Effector CD8-positive, alpha-beta T cell (primary cell): ENCODE measurements at regions not wholly inside any gene's neighbourhood (a gene's known extent, or its start where the extent isn't known, plus 50 kb on each side); places are given as distances from the start of the nearest gene placed in this dataset.

Source experiments
- DNase-seq: peaks from one replicate; lab custom pipeline; 2025; lab: John Stamatoyannopoulos, UW

DNA sequence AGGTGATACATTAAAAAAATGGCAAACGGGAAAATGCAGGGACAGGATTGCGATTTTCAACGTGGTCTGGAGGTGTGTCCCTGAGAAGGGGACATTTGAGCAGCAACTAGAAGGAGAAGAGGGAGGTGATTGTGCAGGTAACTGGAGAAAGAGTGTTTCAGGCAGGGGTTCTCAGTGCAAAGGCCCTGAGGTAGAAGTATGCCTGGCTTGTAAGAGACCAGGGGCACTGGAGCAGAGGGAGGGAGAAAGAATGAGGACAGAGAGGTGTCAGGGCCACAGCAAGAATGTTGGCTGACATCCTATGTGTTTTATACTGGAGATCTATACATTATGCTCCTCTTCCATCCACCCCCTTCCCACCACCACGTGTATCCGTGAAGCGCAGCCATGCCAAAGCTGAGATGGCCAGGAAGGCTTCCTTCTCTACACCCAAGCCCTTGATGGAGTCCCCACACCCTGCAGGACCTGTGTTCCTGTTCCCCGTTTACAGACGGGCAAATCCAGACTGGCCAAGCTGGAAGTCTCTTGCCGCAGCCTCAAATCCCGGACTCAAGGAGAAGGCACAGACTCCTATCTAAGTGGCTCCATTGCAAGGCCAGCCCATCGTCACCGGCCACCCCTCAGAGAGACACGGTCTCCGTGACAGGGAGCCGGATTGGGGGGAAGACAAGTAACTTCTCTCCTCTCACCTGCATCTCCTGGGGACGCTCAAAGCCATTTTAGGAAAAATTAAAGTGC is 416.1 kb downstream of the MN1 start:
- DNase-seq, result no peak

DNA sequence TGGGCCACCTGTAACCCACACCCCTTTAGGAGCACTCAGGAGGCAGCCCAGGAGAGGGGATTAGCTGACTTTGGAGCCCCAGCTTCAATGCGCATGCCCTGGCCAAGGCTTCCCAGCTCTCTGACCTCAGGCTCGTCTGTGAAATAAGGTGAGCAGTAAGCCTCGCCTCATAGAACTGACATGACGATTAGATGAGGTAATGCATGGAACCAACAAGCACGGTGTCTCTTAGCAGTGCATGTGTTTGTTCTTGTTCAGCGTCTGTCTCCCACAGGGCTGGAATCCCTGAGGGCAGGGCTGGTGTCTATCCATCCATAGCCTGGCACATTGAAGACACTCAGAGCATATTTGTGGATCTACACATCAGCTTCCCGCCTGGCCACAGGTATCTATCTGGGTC is 415.4 kb downstream of the MN1 start:
- DNase-seq, result no peak

DNA sequence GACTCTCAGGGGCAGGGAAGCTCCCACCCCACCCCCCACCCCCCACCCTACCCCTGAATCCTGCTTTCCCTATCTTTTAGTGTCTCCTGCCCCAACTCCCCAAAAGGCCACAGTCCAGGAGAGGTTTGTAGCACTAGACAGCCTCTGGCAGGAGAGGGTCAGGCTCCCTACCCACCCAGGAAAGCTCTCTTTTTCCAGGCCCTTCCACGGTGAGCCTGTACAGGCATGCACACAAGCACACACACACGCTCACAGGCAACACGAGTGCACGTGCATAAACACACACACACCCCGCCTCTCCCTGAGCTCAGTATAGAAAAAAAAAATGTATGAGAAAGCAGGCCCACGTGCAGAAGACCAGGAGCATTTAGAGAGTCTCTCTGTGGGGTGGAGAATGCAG is 414.0 kb downstream of the MN1 start:
- DNase-seq, result no peak

DNA sequence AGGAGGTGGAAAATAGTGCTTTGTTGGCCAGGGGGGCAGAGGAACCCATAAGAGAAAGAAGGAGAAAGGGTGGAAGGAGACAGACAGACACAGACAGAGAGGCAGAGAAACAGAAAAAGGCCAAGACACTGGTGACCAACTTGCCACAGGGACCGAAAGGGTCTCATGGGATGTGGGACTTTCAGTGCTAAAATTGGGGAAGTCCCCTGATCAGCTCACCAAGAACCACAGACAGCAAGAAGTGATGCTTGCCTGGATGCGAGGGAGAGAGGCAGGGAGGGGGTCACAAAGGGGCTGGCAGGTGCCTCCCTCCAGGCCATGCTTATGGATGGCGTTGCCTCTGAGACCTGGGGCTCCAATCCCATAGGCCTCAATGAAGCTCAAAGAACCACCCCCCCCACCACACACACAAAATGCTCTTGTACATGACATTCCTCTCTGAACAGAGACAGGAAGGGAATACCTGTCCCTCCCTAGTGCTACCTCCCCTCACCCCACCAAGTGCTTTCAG is 413.4 kb downstream of the MN1 start:
- no peak for DNase-seq

DNA sequence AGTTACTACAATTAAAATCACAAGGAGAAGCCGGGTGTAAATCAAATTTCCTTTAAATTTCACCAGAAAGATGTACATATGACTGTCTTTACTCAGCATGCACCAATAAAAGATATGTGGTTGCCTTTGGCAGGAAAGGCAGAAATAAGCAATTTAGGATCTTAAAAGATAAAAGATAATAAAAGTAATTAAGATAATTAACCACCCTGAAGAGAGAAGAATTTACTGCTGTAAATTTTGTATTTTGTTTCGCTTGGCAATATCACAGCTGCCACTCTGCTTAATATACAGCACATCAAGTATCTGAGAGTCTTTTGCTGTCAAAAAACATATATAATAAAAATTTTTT is 411.9 kb downstream of the MN1 start:
- no peak for DNase-seq

DNA sequence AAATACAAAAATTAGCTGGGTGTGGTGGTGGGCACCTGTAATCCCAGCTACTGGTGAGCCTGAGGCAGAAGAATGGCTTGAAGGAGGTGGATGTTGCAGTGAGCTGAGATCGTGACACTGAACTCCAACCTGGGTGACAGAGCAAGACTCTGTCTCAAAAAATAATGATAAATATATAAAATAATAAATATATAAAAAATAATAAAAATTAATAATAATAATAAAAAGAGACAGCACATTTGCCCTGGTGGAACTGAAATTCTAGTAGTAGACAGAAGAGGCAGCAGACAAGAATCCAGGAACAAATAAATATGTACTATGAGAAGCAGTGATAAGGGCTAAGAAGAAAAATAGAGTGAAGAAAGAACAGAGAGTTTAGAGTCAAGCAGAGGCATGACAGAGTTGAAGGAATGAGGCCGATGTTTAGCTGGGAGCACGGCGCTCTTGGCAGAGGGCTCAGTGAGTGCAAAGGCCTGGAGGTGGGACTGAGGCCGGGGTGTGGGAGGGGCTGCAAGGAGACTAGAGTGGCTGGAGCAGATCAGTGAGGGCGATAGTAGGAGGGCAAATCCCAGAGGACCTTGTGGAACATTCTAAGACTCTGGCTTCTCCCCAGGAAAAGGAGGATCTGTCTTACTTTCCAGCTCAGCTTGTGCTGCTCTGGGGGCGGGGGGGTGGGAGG is 410.3 kb downstream of the MN1 start:
- no peak for DNase-seq

DNA sequence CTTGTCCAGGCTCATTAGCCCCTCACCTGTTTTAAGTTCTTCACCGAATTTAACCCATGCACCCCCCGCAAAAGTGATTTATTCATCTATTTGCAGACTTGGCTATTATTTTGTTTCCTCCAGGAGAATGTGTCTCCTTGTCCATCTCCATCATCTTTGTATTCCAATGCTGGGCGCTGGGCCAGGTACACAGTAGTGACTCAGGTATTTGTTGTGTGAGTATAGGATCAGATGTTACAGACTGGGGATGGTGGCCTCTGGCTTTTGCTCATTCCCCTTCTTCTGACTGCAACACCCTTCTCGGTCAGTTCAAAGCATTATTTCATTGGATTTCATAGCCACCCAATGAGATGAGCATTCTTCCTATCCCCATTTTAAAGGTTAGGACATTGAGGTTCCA is 408.2 kb downstream of the MN1 start:
- DNase-seq, result no peak

DNA sequence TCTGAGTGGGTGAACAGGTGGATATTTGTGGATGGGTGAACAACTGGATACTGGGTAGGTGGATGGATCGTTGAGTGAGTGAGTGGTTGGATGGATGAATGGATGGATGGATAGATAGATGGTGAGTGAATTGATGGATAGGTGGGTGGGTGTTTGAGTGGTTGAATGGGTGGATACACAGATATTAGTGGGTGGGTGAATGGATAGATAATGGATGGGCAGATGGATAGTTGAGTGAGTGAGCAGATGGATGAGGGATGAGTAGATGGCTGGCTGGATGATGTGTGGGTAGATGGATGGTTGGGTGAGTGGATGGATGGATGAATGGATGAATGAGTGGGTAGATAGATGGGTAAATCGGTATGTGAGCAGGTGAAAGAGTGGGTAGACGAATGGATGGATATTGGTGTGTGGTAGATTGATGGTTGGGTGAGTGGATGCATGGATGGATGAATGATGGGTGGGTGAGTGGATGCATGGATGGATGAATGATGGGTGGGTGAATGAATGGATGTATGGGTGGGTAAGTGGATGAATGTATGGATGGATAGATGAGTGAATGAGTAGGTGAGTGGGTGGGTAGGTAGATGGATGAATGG is 406.7 kb downstream of the MN1 start:
- no peak for DNase-seq

DNA sequence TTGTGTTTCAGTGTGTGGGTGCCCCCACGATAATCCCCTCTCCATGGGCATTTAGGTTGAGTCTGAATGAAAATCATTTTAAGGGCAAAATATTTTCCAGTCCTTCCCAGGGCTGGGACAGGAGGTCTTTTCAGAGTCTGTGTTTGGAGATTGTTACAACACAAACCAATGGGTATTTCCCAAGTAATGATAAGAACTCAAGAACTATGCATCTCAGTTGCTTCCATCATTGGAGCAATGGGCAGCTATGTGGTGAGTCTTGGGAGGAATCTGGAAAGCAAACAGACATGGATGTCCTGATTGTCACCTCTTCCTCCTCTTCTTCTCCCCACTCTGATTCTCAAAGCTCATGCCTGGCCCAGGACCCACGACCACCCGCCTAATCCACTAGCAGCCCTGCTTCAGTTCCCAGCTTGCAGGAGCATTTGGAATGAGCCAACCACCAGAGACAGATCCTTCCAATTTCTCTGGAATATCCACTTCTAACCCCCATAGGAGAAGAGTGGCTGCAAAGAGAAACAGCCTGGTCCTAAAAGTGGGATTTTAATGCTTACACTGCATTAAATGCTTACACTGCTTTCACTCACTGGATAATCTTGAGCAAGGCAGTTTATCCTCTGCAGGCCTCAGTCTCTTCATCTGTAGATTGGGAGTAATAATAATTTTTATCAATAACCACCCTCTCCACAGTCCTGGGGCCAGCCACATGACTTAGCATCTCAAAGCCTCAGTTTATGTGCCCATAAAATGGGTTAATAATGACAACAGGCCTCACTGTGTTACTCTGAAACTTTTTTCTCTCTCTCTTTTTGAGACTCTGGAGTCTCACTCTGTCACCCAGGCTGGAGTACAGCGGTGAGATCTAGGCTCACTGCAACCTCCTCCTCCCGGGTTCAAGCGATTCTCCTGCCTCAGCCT is 404.3 kb downstream of the MN1 start:
- DNase-seq, result no peak

DNA sequence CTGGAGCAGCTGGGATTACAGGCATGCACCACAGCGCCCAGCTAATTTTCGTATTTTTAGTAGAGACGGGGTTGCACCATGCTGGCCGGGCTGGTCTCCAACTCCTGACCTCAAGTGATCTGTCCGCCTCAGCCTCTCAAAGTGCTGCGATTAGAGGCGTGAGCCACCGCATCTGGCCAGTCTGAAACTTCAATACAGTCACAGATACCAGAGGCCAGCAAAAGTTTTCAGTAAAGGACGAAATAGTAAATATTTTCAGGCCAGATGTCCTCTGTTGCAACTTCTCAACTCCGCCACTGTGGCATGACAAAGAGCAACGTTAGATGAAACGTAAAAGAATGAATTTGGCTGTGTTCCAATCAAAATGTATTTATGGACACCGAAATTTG is 403.6 kb downstream of the MN1 start:
- no peak for DNase-seq

DNA sequence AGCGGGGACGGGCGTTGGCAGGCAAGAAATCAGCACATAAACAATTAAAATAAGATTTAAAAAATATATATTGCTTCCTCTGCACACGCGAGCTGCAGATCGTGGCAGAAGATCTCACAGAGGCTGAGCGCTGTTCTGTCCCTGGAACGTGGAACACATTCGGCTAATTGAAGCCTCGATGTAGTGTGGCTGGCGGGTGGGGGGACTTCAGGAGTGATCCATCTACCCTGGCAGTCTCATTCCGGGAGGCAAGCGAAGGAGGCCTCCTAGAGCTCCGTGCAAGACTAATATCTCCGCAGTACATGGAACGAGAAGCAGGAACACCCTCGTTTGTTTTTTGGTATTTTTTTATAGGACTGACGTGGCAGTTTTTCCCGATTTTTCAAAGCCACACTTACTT is 402.4 kb downstream of the MN1 start:
- DNase-seq, result no peak

DNA sequence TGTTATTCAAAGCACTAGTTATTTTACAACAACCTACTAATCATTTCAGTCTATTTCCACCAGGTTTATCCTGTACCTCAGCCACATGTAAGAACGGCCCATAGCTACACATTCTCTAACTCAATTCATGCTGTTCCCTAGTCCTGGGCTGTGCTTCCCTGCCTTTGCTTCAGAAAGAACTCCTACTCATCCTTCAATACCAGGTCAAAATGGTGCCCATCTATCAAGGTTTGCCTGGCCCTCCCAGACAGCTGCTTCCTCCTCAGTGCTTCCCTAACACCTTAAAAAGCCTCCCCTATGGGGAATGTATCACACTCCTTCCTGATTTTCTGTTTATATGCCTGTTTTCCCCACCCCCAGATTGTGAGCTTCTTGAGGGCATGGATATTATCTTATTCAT is 400.7 kb downstream of the MN1 start:
- no peak for DNase-seq

DNA sequence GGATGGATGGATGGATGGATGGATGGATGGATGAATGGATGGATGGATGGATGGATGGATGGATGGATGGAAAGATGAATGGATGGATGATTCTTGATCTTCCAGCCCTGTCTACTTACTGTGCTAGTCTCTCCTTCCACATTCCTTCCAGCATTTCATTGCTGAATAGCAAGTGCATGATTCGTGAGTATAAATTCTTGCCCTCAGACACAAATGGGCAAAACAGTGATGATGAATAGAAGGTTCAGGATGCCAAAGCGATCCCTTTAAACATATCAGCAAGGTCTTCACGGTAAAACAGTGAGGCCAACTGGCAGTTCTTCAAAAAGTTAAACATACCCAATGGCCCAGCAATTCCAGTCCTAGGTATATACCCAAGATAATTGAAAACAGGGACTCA is 400.2 kb downstream of the MN1 start:
- no peak for DNase-seq

DNA sequence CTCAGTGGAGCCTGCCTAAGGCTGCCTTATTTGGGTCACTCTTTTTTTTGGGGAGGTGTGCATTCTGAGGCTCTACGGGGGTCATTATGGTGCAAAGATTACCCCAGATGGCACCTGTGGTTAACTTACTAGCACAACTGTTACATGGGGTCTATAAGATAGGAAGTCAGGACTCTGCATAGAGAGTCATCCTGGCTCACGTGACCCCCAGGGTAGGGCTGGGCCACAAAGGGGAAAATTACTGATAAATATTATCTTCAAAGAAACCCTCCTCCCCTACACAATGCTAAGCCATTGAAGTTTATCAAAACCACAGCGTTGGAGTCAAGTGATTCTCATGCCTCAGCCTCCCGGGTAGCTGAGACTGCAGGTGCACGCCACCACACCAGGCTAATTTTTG is 397.1 kb downstream of the MN1 start:
- DNase-seq, result no peak

DNA sequence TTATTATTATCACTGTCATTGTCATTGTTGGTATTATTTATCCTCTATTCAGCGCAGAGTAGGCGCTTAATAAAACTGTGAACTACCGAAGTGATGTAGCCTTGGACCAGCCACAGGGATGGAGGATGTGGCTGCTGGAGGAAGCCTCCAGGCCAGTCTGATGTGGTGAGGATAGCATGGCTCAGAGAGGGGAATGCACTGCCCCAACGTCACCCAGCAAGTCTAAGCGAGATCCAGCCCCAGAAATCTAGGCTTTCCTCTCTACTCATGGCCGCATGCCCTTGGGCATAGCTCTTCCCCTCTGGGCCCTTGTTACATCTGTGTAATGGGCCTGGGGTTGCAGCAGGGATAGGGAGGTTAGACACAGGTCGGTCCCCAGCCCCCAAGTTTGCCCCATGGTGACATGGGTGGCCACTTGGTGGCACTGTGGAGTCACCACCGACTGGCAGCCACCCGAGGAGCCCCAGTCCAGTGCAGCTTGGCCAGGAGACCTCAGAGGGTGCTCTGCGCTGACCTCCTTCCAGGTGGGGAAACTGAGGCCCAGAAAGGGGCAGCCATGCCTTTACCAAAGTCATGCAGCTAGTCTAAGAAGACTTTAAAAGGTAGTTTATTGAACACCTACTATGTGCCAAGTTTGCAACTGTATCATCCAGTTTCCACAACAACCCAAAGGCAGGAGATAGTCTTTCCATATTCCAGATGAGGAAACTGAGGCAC is 395.7 kb downstream of the MN1 start:
- DNase-seq, result no peak

DNA sequence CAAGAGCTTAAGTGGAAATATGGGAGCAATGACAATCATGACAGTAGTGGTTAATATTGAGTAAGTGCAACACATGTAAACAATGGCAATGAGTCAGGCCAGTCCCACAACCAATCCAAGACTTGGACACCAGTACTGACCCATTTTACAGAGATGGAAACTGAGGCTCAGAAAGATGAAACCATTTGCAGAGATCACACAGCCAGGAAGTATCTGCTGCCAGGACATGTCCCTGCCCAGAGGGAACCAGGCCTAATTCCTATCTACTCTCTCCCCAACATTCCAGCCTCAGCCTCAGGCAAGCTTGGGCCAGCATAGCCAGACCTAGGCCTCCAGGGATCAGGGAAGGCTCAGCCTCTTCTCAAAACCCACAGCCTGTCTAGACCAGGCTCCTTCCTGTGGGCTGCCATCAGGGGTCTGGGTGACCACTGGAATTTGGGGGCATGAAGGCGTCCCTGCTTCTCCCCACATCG is 395.1 kb downstream of the MN1 start:
- no peak for DNase-seq

DNA sequence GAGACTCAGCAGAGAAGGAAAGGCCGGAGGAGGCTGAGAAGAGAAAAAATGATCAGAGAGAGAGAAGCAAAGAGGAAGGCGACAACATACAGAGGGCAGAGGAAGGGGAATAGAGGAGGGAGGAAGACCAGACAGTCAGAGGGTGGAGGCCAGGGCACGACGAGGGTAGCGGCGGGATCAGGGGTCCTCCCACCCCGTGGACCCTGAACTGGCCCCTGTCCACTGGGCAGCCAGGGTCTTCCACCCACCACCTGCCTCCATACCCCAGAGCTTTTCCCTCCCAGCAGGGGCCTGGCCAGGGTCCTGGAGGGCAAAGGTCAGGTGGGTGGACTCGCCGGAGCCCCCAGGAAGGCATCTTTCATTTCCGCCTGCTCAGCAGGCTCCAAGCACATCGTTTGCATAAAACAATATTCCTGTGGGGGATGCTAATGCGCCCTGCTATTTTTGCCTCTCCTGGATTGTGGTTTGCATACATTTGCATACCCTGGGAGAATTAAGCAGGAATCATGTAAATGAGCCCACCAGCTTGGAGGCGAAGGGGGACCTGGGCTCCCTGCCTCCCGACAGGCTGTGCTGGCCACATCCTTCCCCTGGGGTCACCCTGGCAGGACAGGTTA is 394.1 kb downstream of the MN1 start:
- DNase-seq, result no peak

DNA sequence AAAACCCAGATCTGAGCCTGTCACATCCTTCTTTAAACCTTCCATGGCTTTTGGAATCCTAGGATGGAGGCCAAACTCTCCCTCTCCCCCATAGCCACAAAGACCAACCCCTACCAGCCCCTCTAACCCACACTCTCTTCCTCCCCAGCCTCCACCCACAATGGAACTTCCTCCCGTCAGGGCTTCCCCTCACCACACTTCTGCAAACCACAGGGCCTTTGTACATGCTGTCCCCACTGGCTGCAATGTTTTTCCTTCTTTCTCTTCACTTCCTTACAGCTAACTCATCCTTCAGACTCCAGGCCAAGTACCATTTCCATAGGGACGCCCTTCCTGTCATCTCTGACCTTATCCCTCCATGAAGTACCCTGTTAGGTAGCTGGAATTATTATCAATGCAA is 393.5 kb downstream of the MN1 start:
- DNase-seq, result no peak

DNA sequence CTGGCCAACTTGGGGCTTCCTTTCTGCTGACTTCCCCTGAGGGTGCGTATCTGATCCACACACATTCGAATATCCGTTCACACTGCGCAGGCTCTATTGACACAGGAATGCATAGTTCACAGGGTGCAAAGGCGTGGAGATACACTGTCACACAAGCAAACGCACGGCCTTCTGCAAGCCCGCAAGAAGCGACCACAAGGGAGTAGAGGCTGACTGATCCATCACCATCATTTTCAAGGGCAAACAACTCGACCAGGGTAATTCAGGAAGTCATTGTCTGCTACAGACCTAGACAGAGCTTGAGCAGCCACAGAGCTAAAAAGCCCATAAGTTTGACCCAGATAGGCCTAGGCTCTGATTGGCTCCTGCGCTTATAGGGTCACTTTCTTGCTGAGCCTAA is 392.3 kb downstream of the MN1 start:
- DNase-seq, result no peak

DNA sequence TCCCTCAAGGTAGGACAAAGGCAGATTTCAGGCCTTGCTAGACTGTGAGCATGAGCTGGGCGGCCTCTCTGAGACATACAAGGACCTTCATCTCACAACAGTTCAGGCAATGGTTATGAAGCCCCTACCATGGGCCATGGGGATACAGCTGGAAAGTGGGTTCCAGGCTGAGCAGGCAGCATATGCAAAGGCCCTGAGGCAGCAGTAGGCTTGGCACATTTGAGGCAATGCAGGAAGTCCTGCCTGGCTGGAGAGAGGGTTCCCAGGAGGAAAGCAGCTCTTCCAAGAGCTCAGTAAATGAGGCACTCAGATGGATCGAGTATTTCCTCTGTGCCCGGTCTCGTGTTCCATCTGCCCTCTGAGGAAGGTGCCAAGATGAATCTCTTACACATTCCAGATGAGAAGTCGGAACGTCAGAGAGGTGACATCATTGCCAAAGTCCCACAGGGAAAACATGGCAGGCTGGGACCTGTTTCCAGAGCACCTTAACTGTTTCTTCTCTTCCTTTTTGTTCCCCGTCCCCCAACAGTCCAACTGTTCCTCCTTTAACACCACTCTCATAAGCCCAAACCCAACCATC is 388.6 kb downstream of the MN1 start:
- no peak for DNase-seq

DNA sequence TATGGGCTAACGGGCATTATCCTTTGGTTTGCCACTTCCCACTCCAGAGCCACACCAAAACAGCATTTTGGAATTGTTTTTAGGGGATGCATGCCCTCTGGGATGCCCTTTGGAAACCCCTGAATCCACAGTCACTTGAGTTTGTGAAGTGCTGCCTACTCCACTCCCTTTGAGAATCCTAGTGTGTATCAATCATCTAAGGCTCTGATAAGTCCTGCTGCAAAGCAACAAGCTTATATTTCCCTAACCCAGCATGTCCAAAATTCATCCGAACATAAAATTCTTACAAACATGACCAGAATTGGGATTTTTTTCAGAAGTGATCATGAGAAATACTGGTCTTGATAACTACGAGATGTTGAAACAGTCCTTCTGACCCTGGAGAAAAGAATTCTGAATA is 387.9 kb downstream of the MN1 start:
- no peak for DNase-seq
